Panc1 (cell line): ENCODE measurements at regions not wholly inside any gene's neighbourhood (a gene's known extent, or its start where the extent isn't known, plus 50 kb on each side); places are given as distances from the start of the nearest gene placed in this dataset.

Experiments
- CTCF ChIP-seq: fragments of 450-650 bp; IDR thresholded peaks from 2 replicates; pipeline ENCODE4 v1.5.1; 2017; ENCODE audit warnings: mild to moderate bottlenecking
- POLR2AphosphoS5 ChIP-seq: IDR thresholded peaks from 2 replicates; pipeline ENCODE4 v1.6.1; 2012; ENCODE audit warnings: mild to moderate bottlenecking, low read depth, low read length, moderate library complexity
- REST ChIP-seq, 2 experiments: IDR thresholded peaks; 2 replicates each; pipeline ENCODE4 v1.6.1; 2011 to 2012; ENCODE audit warnings: low read depth in 2 of 2, control low read depth in 1 of 2, low read length in 1 of 2, mild to moderate bottlenecking in 1 of 2, moderate library complexity in 1 of 2; ENCODE audit not compliant: insufficient read depth in 1 of 2
- SIN3A ChIP-seq: IDR thresholded peaks from 2 replicates; pipeline ENCODE4 v1.6.1; 2012; ENCODE audit warnings: low read depth, mild to moderate bottlenecking, low read length, moderate library complexity, borderline replicate concordance; ENCODE audit not compliant: insufficient read depth
- TCF7L2 ChIP-seq: IDR thresholded peaks from 2 replicates; pipeline ENCODE4 v1.6.1; 2011; ENCODE audit warnings: mild to moderate bottlenecking, low read depth, low read length, inconsistent platforms

- TF ChIP-seq CTCF (no peak), POLR2AphosphoS5 (no peak), SIN3A (no peak), REST (IDR thresholded peaks at IDR 0.05; ENCODE audit: insufficient read depth in 1 of 2, low read depth in 2 of 2, low read length in 1 of 2) (no peak), TCF7L2 (no peak)
Observed at GRCh38 chr4:181661090-181661489, 582.1 kb upstream of the TENM3 start.
